ENCODE measurements at regions not wholly inside any gene's neighbourhood (a gene's known extent, or its start where the extent isn't known, plus 50 kb on each side); places are given as distances from the start of the nearest gene placed in this dataset.

- Histone ChIP-seq H3K9me3 (no peaks in the 10 kb centered on the region), H3K27me3 (no peaks in the 10 kb centered on the region), H3K4me1 (no peaks in the 10 kb centered on the region), H3K27ac (no peak overlapping the region), H3K4me3 (no peak overlapping the region), H3K36me3 (no peaks in the 10 kb centered on the region)
- TF ChIP-seq CTCF (IDR thresholded peaks at IDR 0.05), result no peak
- intact Hi-C loops (cut with DNase I), result no loop called here
- no peak for DNase-seq (ENCODE audit: low spot score in 2 of 2)
Measured at GRCh38 chr18:65522907-65523306, 227.9 kb upstream of the CDH7 start.

- no peak for DNase-seq (ENCODE audit: low spot score in 2 of 2)
- Histone ChIP-seq H3K9me3 (no peaks in the 10 kb centered on the region), H3K4me3 (no peak overlapping the region), H3K27me3 (no peaks in the 10 kb centered on the region), H3K4me1 (no peaks in the 10 kb centered on the region), H3K27ac (no peak overlapping the region), H3K36me3 (no peaks in the 10 kb centered on the region)
- TF ChIP-seq CTCF (IDR thresholded peaks at IDR 0.05), result no peak
- intact Hi-C loops (cut with DNase I), result no loop called here
Measured at GRCh38 chr18:65516209-65516608, 234.6 kb upstream of the CDH7 start.

GRCh38 chr18:65498605-65499004, 252.2 kb upstream of the CDH7 start:
- no peak for DNase-seq (ENCODE audit: low spot score in 2 of 2)
- H3K27me3 ChIP-seq, result no peaks in the 10 kb centered on the region
- no peaks in the 10 kb centered on the region for H3K9me3 ChIP-seq
- TF ChIP-seq CTCF (IDR thresholded peaks at IDR 0.05), result no peak
- no peak overlapping the region for H3K4me3 ChIP-seq
- H3K27ac ChIP-seq, result no peak overlapping the region
- intact Hi-C loops (cut with DNase I), result no loop called here
- H3K36me3 ChIP-seq, result no peaks in the 10 kb centered on the region
- H3K4me1 ChIP-seq, result no peaks in the 10 kb centered on the region

GRCh38 chr18:65487569-65487968, 263.2 kb upstream of the CDH7 start:
- DNase-seq (ENCODE audit: low spot score in 2 of 2), result no peak
- Histone ChIP-seq H3K36me3 (no peaks in the 10 kb centered on the region), H3K9me3 (no peaks in the 10 kb centered on the region), H3K27me3 (no peaks in the 10 kb centered on the region), H3K4me3 (no peak overlapping the region), H3K4me1 (no peaks in the 10 kb centered on the region), H3K27ac (no peak overlapping the region)
- intact Hi-C loops (cut with DNase I), result no loop called here
- no peak for TF ChIP-seq CTCF (IDR thresholded peaks at IDR 0.05)

- Histone ChIP-seq H3K9me3 (no peaks in the 10 kb centered on the region), H3K27me3 (no peaks in the 10 kb centered on the region), H3K4me1 (no peaks in the 10 kb centered on the region), H3K27ac (no peak overlapping the region), H3K4me3 (no peak overlapping the region), H3K36me3 (no peaks in the 10 kb centered on the region)
- no peak for TF ChIP-seq CTCF (IDR thresholded peaks at IDR 0.05)
- no peak for DNase-seq (ENCODE audit: low spot score in 2 of 2)
- intact Hi-C loops (cut with DNase I), result no loop called here
Measured at GRCh38 chr18:65477455-65477854, 273.4 kb upstream of the CDH7 start.

- H3K4me3 ChIP-seq, result no peak overlapping the region
- no peak for DNase-seq (ENCODE audit: low spot score in 2 of 2)
- intact Hi-C loops (cut with DNase I), result loop anchor here (5.0 kb wide), 1 partner anchor 318 kb away; no protein-coding TSS in a partner anchor
- H3K9me3 ChIP-seq, result no peaks in the 10 kb centered on the region
- H3K36me3 ChIP-seq, result no peaks in the 10 kb centered on the region
- H3K27me3 ChIP-seq, result no peaks in the 10 kb centered on the region
- no peaks in the 10 kb centered on the region for H3K4me1 ChIP-seq
- no peak for TF ChIP-seq CTCF (IDR thresholded peaks at IDR 0.05)
- no peak overlapping the region for H3K27ac ChIP-seq
Measured at GRCh38 chr18:65468881-65469280, 281.9 kb upstream of the CDH7 start.
